AG10803 (cell line): ENCODE measurements at regions not wholly inside any gene's neighbourhood (a gene's known extent, or its start where the extent isn't known, plus 50 kb on each side); places are given as distances from the start of the nearest gene placed in this dataset.

Experiments used
- DNase-seq: peaks from one replicate; pipeline ENCODE4 v3.0.0; 2010; ENCODE audit warnings: low read depth
- H3K4me3 ChIP-seq: 2 replicates; pipeline ENCODE4 v1.5.1; 2011; ENCODE audit warnings: mild to moderate bottlenecking, low read length, control low read depth
- CTCF ChIP-seq: conservative IDR thresholded peaks from 2 replicates; pipeline ENCODE4 v1.5.1; 2011; ENCODE audit warnings: mild to moderate bottlenecking, low read length, control low read depth, inconsistent platforms

GRCh38 chr7:109009636-109010035 is 440.0 kb downstream of the DNAJB9 start:
- no peak overlapping the region for H3K4me3 ChIP-seq
- DNase-seq: no peak
- TF ChIP-seq CTCF: no peak

- TF ChIP-seq CTCF: no peak
- no peak overlapping the region for H3K4me3 ChIP-seq
- DNase-seq: no peak
Observed at GRCh38 chr7:109020251-109020650, 450.6 kb downstream of the DNAJB9 start.

- H3K4me3 ChIP-seq: no peak overlapping the region
- DNase-seq: no peak
- TF ChIP-seq CTCF: no peak
Observed at GRCh38 chr7:109021390-109021789, 451.7 kb downstream of the DNAJB9 start.

- no peak for TF ChIP-seq CTCF
Observed at GRCh38 chr7:109029866-109030265, 460.2 kb downstream of the DNAJB9 start.

DNA sequence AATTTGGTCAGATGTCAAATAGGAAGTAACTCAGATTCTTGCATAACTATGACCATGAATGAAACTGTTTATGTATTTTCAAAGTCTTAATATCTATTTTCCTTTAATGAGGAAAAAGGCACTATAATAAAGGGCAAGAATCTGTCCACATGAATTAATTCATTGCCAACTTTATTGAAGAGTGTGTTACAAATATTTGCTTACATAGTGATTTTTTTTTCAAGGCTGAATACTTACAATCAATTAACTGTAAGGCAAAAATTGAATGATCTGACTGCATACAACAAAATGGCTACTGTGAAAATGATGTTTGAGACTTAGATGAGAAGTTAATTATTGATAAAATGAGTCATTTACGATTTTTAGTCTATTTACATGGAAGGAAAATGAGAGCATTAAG is 475.0 kb downstream of the DNAJB9 start:
- no peak for DNase-seq
- TF ChIP-seq CTCF: no peak
- H3K4me3 ChIP-seq: no peak overlapping the region

More at GRCh38 chr7:109029866-109030265, 460.2 kb downstream of the DNAJB9 start:
- H3K4me3 ChIP-seq: no peak overlapping the region
- DNase-seq: no peak

DNA sequence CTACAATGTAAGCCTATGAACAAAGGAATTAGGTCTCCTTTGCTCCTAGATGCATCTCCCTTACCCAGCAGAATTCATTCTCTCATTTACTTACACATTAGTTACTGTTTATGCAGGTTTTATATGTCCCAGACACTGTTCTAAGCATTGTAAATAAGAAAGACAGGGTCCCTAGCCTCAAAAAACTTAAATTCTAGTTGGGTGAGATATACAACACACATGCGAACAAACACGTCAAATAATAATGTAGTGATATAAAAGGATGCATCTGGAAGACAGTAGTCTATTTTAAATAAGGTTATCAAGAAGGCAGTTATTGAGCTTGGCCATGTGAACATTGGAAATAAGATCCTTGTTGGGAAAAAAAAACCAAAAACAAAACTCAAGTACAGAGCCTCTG is 479.7 kb downstream of the DNAJB9 start:
- no peak overlapping the region for H3K4me3 ChIP-seq
- no peak for TF ChIP-seq CTCF

GRCh38 chr7:109059089-109059488 is 489.4 kb downstream of the DNAJB9 start:
- TF ChIP-seq CTCF: no peak
- no peak overlapping the region for H3K4me3 ChIP-seq
- no peak for DNase-seq

More for the DNA sequence above, 479.7 kb downstream of the DNAJB9 start:
- no peak for DNase-seq
